ENCODE measurements at regions not wholly inside any gene's neighbourhood (a gene's known extent, or its start where the extent isn't known, plus 50 kb on each side); places are given as distances from the start of the nearest gene placed in this dataset.

GRCh38 chr6:60991427-60992028 lies 1294.5 kb downstream of the KHDRBS2 start:
- TF ChIP-seq ARNTL (CRISPR knock-in tag; IDR thresholded peaks at IDR 0.05; ENCODE audit: borderline replicate concordance, low read depth) (no peak), BACH2 (CRISPR knock-in tag; IDR thresholded peaks at IDR 0.05; ENCODE audit: borderline replicate concordance) (no peak), POU6F1 (CRISPR knock-in tag; IDR thresholded peaks at IDR 0.05; ENCODE audit: borderline replicate concordance, low read depth) (no peak), OSR1 (CRISPR knock-in tag; IDR thresholded peaks at IDR 0.05) (no peak), RARB (CRISPR knock-in tag; IDR thresholded peaks at IDR 0.05) (no peak), PATZ1 (CRISPR knock-in tag; IDR thresholded peaks at IDR 0.05; ENCODE audit: borderline replicate concordance) (no peak), CSRNP3 (CRISPR knock-in tag; IDR thresholded peaks at IDR 0.05) (no peak), GLIS3 (CRISPR knock-in tag; IDR thresholded peaks at IDR 0.05) (no peak), ESRRG (CRISPR knock-in tag; IDR thresholded peaks at IDR 0.05) (no peak), ZNF70 (CRISPR knock-in tag; IDR thresholded peaks at IDR 0.05) (no peak), ZNF565 (CRISPR knock-in tag; conservative IDR thresholded peaks at IDR 0.05; ENCODE audit: low read depth) (no peak)
